Muscle of leg (tissue), 3 donors: ENCODE measurements at regions not wholly inside any gene's neighbourhood (a gene's known extent, or its start where the extent isn't known, plus 50 kb on each side); places are given as distances from the start of the nearest gene placed in this dataset.

Experiments
- DNase-seq: peaks from one replicate; pipeline ENCODE4 v3.0.0; 2013
- H3K27ac ChIP-seq: one replicate; pipeline ENCODE4 v1.5.1; 2013; ENCODE audit warnings: mild to moderate bottlenecking, low read length, control low read depth
- H3K27me3 ChIP-seq: one replicate; pipeline ENCODE4 v1.6.1; 2013; ENCODE audit warnings: low read length; ENCODE audit not compliant: control insufficient read depth, insufficient read depth
- H3K36me3 ChIP-seq: one replicate; pipeline ENCODE4 v1.6.1; 2013; ENCODE audit warnings: low read length; ENCODE audit not compliant: control insufficient read depth, insufficient read depth
- H3K4me1 ChIP-seq: one replicate; pipeline ENCODE4 v1.6.1; 2013; ENCODE audit warnings: low read length; ENCODE audit not compliant: control insufficient read depth, insufficient read depth
- H3K4me3 ChIP-seq: one replicate; pipeline ENCODE4 v1.5.1; 2013; ENCODE audit warnings: low read length, control low read depth
- H3K9me3 ChIP-seq: replicated peaks from 2 replicates; pipeline ENCODE4 v1.6.1; 2013; ENCODE audit warnings: low read depth, low read length; ENCODE audit not compliant: control insufficient read depth
- WGBS: methylation state at CpG from one replicate; pipeline ENCODE4 v1.1.5; 2013; ENCODE audit warnings: missing lambda C conversion rate; ENCODE audit not compliant: insufficient coverage; 5-methylcytosine and 5-hydroxymethylcytosine counted together

GRCh38 chr12:130016986-130017385 lies 113.2 kb upstream of the TMEM132D start:
- Histone ChIP-seq H3K9me3 (no peaks in the 10 kb centered on the region), H3K36me3 (no peaks in the 10 kb centered on the region), H3K4me3 (peak overlapping the region; percentile 11), H3K4me1 (peaks cover 23% of the 10 kb centered on the region), H3K27me3 (peaks cover 30% of the 10 kb centered on the region), H3K27ac (peak overlapping the region; percentile 85)
- peak; percentile 35 for DNase-seq
- 90% methylated on average over 12 of the region's 17 CpGs for WGBS

- peaks cover 24% of the 10 kb centered on the region for H3K27me3 ChIP-seq
- peak; percentile 89 for DNase-seq
- H3K9me3 ChIP-seq, result no peaks in the 10 kb centered on the region
- H3K4me3 ChIP-seq, result peak overlapping the region; percentile 11
- peak overlapping the region; percentile 85 for H3K27ac ChIP-seq
- H3K4me1 ChIP-seq, result peaks cover 23% of the 10 kb centered on the region
- 42% methylated on average over 21 of the region's 34 CpGs for WGBS
- no peaks in the 10 kb centered on the region for H3K36me3 ChIP-seq
Measured at GRCh38 chr12:130017591-130018449, 114.0 kb upstream of the TMEM132D start.

GRCh38 chr12:130018614-130019013 lies 114.8 kb upstream of the TMEM132D start:
- H3K4me3 ChIP-seq, result no peak overlapping the region
- no peak for DNase-seq
- H3K36me3 ChIP-seq, result no peaks in the 10 kb centered on the region
- WGBS, result 87% methylated on average over 9 of the region's 11 CpGs
- peaks cover 23% of the 10 kb centered on the region for H3K4me1 ChIP-seq
- no peaks in the 10 kb centered on the region for H3K9me3 ChIP-seq
- peaks cover 19% of the 10 kb centered on the region for H3K27me3 ChIP-seq
- no peak overlapping the region for H3K27ac ChIP-seq

- DNase-seq, result peak; percentile 25
- WGBS, result 55% methylated on average over 6 of the region's 15 CpGs
- no peak overlapping the region for H3K27ac ChIP-seq
- H3K9me3 ChIP-seq, result no peaks in the 10 kb centered on the region
- H3K36me3 ChIP-seq, result no peaks in the 10 kb centered on the region
- no peaks in the 10 kb centered on the region for H3K4me1 ChIP-seq
- no peak overlapping the region for H3K4me3 ChIP-seq
- H3K27me3 ChIP-seq, result peaks cover 29% of the 10 kb centered on the region
Measured at GRCh38 chr12:130026608-130027176, 122.9 kb upstream of the TMEM132D start.

- Histone ChIP-seq H3K36me3 (no peaks in the 10 kb centered on the region), H3K9me3 (no peaks in the 10 kb centered on the region), H3K4me1 (no peaks in the 10 kb centered on the region), H3K4me3 (no peak overlapping the region), H3K27me3 (peaks cover 32% of the 10 kb centered on the region), H3K27ac (no peak overlapping the region)
- no peak for DNase-seq
- WGBS, result no CpG with 5 or more reads among the region's 1 CpG
Measured at GRCh38 chr12:130027798-130028197, 124.0 kb upstream of the TMEM132D start.

GRCh38 chr12:130029151-130029550 lies 125.3 kb upstream of the TMEM132D start:
- no peaks in the 10 kb centered on the region for H3K9me3 ChIP-seq
- DNase-seq, result no peak
- H3K36me3 ChIP-seq, result no peaks in the 10 kb centered on the region
- no peak overlapping the region for H3K4me3 ChIP-seq
- H3K27ac ChIP-seq, result no peak overlapping the region
- peaks cover 37% of the 10 kb centered on the region for H3K27me3 ChIP-seq
- H3K4me1 ChIP-seq, result no peaks in the 10 kb centered on the region
- 78% methylated on average over 9 of the region's 13 CpGs for WGBS

GRCh38 chr12:130031041-130031440 lies 127.2 kb upstream of the TMEM132D start:
- 82% methylated on average over 4 of the region's 15 CpGs for WGBS

GRCh38 chr12:130031571-130032189 lies 127.9 kb upstream of the TMEM132D start:
- Histone ChIP-seq H3K4me1 (no peaks in the 10 kb centered on the region), H3K27me3 (peaks cover 36% of the 10 kb centered on the region)
- 0% methylated on average over 1 of the region's 12 CpGs for WGBS

More at GRCh38 chr12:130031041-130031440, 127.2 kb upstream of the TMEM132D start:
- Histone ChIP-seq H3K27ac (no peak overlapping the region), H3K9me3 (no peaks in the 10 kb centered on the region), H3K27me3 (peaks cover 37% of the 10 kb centered on the region), H3K36me3 (no peaks in the 10 kb centered on the region), H3K4me1 (no peaks in the 10 kb centered on the region), H3K4me3 (no peak overlapping the region)
- no peak for DNase-seq

GRCh38 chr12:130041983-130042812 lies 120.1 kb upstream of the FZD10 start:
- Histone ChIP-seq H3K9me3 (no peaks in the 10 kb centered on the region), H3K36me3 (no peaks in the 10 kb centered on the region), H3K4me1 (peaks cover 10% of the 10 kb centered on the region), H3K4me3 (no peak overlapping the region), H3K27ac (no peak overlapping the region), H3K27me3 (peaks cover 31% of the 10 kb centered on the region)
- peak; percentile 49 for DNase-seq
- 10% methylated on average over 52 of the region's 52 CpGs for WGBS

More at GRCh38 chr12:130031571-130032189, 127.9 kb upstream of the TMEM132D start:
- H3K4me3 ChIP-seq, result no peak overlapping the region
- no peak overlapping the region for H3K27ac ChIP-seq
- H3K9me3 ChIP-seq, result no peaks in the 10 kb centered on the region
- H3K36me3 ChIP-seq, result no peaks in the 10 kb centered on the region
- DNase-seq, result no peak
